ENCODE measurements at regions not wholly inside any gene's neighbourhood (a gene's known extent, or its start where the extent isn't known, plus 50 kb on each side); places are given as distances from the start of the nearest gene placed in this dataset.

GRCh38 chr1:106680216-106680615 is 376.3 kb upstream of the PRMT6 start:
- TF ChIP-seq, protein P1, sequence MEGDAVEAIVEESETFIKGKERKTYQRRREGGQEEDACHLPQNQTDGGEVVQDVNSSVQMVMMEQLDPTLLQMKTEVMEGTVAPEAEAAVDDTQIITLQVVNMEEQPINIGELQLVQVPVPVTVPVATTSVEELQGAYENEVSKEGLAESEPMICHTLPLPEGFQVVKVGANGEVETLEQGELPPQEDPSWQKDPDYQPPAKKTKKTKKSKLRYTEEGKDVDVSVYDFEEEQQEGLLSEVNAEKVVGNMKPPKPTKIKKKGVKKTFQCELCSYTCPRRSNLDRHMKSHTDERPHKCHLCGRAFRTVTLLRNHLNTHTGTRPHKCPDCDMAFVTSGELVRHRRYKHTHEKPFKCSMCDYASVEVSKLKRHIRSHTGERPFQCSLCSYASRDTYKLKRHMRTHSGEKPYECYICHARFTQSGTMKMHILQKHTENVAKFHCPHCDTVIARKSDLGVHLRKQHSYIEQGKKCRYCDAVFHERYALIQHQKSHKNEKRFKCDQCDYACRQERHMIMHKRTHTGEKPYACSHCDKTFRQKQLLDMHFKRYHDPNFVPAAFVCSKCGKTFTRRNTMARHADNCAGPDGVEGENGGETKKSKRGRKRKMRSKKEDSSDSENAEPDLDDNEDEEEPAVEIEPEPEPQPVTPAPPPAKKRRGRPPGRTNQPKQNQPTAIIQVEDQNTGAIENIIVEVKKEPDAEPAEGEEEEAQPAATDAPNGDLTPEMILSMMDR (IDR thresholded peaks at IDR 0.05; ENCODE audit: low read depth, low read length), result no peak
- TF ChIP-seq POLR2A (IDR thresholded peaks at IDR 0.05; ENCODE audit: extremely low read depth, insufficient read length) (no peak), MAX (IDR thresholded peaks at IDR 0.05; ENCODE audit: low read depth, low read length) (no peak), MYC (IDR thresholded peaks at IDR 0.05; ENCODE audit: low read depth, low read length) (no peak)
